ENCODE measurements at regions not wholly inside any gene's neighbourhood (a gene's known extent, or its start where the extent isn't known, plus 50 kb on each side); places are given as distances from the start of the nearest gene placed in this dataset.

GRCh38 chr1:30187413-30188023 is 535.9 kb downstream of the MATN1 start:
- DNase-seq (ENCODE audit: insufficient read length, low spot score), result no peak
- TF ChIP-seq POLR2A (IDR thresholded peaks at IDR 0.05; ENCODE audit: low read depth, low read length), result no peak
- no peak for FAIRE-seq

- DNase-seq (ENCODE audit: insufficient read length, low spot score) (no peak), FAIRE-seq (no peak)
- no peak for TF ChIP-seq POLR2A (IDR thresholded peaks at IDR 0.05; ENCODE audit: low read depth, low read length)
Measured at GRCh38 chr1:30186586-30186985, 536.8 kb downstream of the MATN1 start.

DNA sequence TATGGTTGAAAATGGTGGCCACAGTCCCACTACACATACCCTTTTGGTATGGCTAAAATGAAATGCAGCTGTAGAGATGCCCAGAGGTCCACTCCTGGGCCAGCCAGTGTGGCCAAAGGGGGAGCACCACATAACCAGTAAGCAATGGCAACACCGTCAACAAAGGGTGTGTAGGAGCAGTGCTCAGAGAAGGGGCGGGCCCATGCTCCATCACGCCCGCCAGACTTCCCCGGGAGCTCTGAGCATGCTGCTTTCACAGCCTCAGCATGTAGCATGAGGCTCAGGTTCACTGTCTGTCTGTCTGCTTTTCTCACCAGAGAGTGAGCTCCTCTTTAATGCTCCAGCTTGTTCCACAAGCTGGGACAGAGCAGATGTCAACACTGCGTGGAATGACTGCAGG is 537.6 kb downstream of the MATN1 start:
- no peak for DNase-seq (ENCODE audit: insufficient read length, low spot score)
- no peak for FAIRE-seq
- no peak for TF ChIP-seq POLR2A (IDR thresholded peaks at IDR 0.05; ENCODE audit: low read depth, low read length)

DNA sequence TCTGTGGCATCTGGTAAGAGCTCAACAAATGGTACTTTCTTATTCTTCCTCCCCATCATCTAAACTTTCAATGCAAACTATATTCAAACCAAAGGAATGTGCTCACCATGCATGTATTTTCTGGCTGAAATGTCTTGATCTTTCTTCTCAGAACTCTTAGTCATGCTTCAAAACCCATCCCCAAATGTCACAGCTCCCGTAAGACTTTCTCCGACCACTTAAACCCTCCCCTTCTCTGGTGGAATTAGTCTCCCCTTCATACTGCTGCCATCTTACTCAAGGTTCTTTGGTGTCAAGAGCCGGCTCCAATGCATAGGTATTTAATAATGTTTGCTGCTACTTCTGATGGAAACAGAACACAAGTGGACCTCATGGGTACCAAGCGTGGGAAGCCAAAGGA is 538.1 kb downstream of the MATN1 start:
- FAIRE-seq (no peak), DNase-seq (ENCODE audit: insufficient read length, low spot score) (no peak)
- no peak for TF ChIP-seq POLR2A (IDR thresholded peaks at IDR 0.05; ENCODE audit: low read depth, low read length)

GRCh38 chr1:30184393-30185141 is 538.8 kb downstream of the MATN1 start:
- no peak for TF ChIP-seq POLR2A (IDR thresholded peaks at IDR 0.05; ENCODE audit: low read depth, low read length)
- no peak for DNase-seq (ENCODE audit: insufficient read length, low spot score)
- FAIRE-seq, result no peak

GRCh38 chr1:30183895-30184294 is 539.5 kb downstream of the MATN1 start:
- TF ChIP-seq POLR2A (IDR thresholded peaks at IDR 0.05; ENCODE audit: low read depth, low read length), result no peak

DNA sequence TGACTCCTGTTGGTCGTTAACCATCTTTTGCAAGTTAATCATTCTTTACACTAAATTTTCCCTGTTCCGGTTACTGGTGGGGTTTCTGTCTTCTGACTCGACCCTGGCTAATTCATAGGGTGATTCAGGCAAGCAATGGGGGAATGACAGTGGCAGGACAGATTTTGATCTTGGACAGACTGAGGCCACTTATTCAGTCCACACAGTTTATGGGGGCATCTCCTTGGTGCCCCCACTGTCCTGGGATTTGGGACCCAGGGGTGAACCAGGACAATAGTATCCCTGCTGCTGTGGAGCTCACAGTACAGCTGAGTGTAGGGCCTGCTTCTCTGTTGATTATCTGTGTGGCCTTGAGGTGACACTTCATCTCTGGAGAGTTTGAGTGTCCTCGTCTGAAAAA is 540.4 kb downstream of the MATN1 start:
- TF ChIP-seq POLR2A (IDR thresholded peaks at IDR 0.05; ENCODE audit: low read depth, low read length), result no peak
- no peak for FAIRE-seq

More at GRCh38 chr1:30183895-30184294, 539.5 kb downstream of the MATN1 start:
- FAIRE-seq (no peak), DNase-seq (ENCODE audit: insufficient read length, low spot score) (no peak)

DNA sequence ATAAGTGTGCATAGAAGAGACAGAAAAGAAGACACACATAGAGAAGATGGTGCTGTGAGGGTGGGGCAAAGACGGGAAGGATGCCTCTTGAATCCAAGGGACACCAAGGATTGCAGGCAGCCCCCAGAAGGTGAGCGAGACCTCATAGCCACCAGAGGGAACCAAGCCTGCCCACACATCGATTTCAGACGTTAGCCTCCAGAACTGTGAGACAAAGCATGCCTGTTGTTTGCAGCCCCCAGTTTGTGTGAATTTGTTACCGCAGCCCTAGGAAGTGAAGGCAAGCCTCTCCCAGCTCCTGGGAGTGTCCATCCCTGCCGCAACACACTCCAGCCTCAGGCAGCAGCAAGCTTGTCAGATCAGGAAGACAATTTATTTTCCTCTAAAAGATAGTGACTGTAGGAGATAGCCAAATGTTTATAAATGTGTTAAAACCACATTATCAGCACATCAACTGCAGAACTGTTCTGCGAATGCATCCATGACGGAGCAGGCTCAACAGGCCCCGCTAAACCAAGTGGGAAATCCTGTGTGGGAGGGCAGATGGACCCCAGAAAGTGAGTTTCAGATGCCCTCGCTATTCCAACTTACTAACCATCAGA is 543.3 kb downstream of the MATN1 start:
- TF ChIP-seq POLR2A (IDR thresholded peaks at IDR 0.05; ENCODE audit: low read depth, low read length), result no peak
- no peak for DNase-seq (ENCODE audit: insufficient read length, low spot score)
- no peak for FAIRE-seq

More for the DNA sequence above, 540.4 kb downstream of the MATN1 start:
- DNase-seq (ENCODE audit: insufficient read length, low spot score), result no peak

DNA sequence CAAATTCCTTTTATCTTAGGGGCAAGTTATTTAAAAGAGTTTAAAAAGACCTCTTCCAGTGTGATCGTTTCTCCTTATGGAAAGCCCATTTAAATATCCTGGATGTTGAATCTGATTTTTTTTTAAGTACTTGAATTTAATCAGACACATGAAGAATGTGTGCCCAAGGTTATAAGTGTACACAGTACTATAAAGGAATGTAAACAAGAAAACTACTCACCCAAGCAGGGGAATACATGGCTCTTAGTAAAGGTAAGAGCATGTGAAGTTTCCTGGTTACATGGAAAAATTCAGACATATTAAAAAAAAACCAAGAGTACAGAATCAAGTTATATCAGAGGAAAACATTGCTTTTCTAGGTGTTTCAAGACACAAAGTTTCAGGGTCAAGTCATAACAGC is 546.9 kb downstream of the MATN1 start:
- no peak for TF ChIP-seq POLR2A (IDR thresholded peaks at IDR 0.05; ENCODE audit: low read depth, low read length)
- FAIRE-seq, result no peak
- no peak for DNase-seq (ENCODE audit: insufficient read length, low spot score)

GRCh38 chr1:30174499-30174898 is 548.9 kb downstream of the MATN1 start:
- DNase-seq (ENCODE audit: insufficient read length, low spot score) (no peak), FAIRE-seq (no peak)
- TF ChIP-seq POLR2A (IDR thresholded peaks at IDR 0.05; ENCODE audit: low read depth, low read length), result no peak

DNA sequence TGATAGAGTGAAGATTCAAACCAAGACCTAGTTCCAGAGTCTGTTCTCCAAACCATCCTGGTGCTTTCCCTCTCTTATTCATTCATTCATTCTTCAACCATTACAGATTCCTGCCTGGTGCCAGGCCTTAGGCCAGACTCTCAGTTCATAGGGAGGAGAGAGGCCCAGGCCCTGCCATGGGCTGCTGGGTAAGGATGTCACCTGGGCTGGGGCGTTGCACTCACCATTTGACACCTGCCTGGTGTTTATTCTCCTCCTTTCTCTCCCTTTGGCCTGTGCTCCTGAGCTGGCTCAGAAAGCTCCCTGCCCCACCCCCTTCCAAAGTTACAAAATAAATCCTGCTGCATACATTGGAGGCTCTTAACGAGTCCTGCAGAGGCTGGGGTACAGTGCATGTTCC is 549.8 kb downstream of the MATN1 start:
- TF ChIP-seq POLR2A (IDR thresholded peaks at IDR 0.05; ENCODE audit: low read depth, low read length), result no peak
- no peak for DNase-seq (ENCODE audit: insufficient read length, low spot score)
- FAIRE-seq, result no peak

DNA sequence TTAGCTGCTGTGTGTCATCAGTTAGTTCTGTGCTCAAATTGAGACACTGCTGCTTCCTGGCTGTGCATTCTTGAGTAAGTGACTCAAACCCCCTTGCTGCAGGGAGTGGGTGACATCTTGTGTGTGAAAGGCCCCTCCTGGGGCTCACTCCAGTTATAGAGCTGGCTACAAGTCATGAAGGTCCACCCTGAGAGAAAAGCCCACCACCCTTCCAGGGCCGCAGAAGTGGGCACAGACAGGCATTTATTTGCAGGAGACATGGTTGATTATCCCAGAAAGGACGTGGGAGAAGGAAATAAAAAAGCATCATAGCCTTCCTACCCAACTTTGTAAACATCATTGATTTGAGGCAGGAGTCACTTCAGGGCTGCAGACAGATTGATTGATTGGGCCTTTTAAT is 550.6 kb downstream of the MATN1 start:
- DNase-seq (ENCODE audit: insufficient read length, low spot score) (no peak), FAIRE-seq (no peak)
- no peak for TF ChIP-seq POLR2A (IDR thresholded peaks at IDR 0.05; ENCODE audit: low read depth, low read length)

DNA sequence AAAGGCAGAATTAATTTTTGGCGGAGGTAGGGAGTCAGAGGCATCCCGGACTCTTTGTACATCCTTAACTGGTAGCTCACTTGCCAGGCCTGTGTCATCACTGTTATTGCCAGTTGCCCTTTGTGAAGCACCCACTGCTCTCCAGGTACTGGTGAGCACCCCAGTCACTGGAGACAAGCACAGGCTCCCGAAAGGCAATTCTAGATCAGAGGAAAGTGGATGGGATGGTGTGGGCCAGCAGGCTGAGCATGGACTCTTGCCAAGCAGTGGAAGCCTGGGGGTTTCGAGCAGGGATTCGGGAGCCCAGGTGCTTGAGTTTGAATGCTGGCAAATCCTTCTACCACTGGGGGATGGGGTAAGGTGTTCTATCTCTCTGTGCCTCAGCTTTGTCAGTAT is 551.1 kb downstream of the MATN1 start:
- TF ChIP-seq POLR2A (IDR thresholded peaks at IDR 0.05; ENCODE audit: low read depth, low read length), result no peak
- DNase-seq (ENCODE audit: insufficient read length, low spot score) (no peak), FAIRE-seq (no peak)

- no peak for TF ChIP-seq POLR2A (IDR thresholded peaks at IDR 0.05; ENCODE audit: low read depth, low read length)
- DNase-seq (ENCODE audit: insufficient read length, low spot score) (no peak), FAIRE-seq (no peak)
Measured at GRCh38 chr1:30171537-30172298, 551.7 kb downstream of the MATN1 start.

Data from H54 (cell line).